ENCODE measurements at regions not wholly inside any gene's neighbourhood (a gene's known extent, or its start where the extent isn't known, plus 50 kb on each side); places are given as distances from the start of the nearest gene placed in this dataset.

DNA sequence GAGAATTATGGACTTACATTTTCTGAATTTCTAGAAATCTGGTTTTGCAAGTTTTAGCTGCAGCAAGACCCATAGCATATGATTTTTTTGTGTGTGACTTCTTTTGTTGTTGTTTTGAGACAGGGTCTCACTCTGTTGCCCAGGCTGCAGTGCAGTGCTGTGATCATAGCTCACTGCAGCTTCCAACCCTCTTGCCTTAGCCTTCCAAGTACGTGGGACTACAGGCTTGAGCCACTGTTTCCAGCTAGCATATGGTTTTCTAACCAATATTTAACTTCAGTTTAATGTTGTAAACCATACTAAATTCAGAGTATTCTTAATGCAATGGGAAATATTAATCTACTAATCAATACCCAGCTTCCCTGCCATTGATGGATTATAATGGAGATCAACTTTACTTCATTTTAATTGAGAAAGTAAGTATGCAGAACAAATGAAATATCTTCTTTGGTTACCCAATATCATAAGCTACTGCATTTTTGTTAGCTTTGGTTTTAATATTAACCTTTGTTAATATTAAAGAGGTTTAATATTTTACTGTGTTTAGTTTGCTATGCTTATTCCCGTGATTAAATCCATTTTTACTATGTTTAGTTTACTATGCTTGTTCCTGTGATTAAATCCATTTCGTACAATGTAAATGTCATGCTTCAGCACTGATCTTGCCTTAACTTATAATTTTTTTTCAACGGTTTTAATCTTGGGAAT is 273.4 kb upstream of the TMEFF2 start:
- no peaks in the 10 kb centered on the region for H3K4me1 ChIP-seq (ENCODE audit: low read length)
- no peaks in the 10 kb centered on the region for H3K9me2 ChIP-seq (replicated peaks; ENCODE audit: insufficient read depth, low read length)
- peaks cover 9% of the 10 kb centered on the region for H3K9me3 ChIP-seq (ENCODE audit: low read length)
- no peak overlapping the region for H3K27ac ChIP-seq (ENCODE audit: low read length)
- H3K4me3 ChIP-seq (ENCODE audit: low read length), result no peak overlapping the region
- no peak overlapping the region for H3K4me2 ChIP-seq (ENCODE audit: low read depth, low read length, poor library complexity, severe bottlenecking)
- no peak overlapping the region for H3K9ac ChIP-seq (ENCODE audit: low read length)
- no peak overlapping the region for H2AFZ ChIP-seq (ENCODE audit: low read length)
- DNase-seq, result no peak
- H4K20me1 ChIP-seq (ENCODE audit: insufficient read depth, low read depth, low read length), result no peaks in the 10 kb centered on the region
- H3K36me3 ChIP-seq (ENCODE audit: insufficient read depth, low read length), result no peaks in the 10 kb centered on the region
- no peaks in the 10 kb centered on the region for H3K79me2 ChIP-seq (ENCODE audit: low read length)
- H3K27me3 ChIP-seq (ENCODE audit: low read length), result no peaks in the 10 kb centered on the region

DNA sequence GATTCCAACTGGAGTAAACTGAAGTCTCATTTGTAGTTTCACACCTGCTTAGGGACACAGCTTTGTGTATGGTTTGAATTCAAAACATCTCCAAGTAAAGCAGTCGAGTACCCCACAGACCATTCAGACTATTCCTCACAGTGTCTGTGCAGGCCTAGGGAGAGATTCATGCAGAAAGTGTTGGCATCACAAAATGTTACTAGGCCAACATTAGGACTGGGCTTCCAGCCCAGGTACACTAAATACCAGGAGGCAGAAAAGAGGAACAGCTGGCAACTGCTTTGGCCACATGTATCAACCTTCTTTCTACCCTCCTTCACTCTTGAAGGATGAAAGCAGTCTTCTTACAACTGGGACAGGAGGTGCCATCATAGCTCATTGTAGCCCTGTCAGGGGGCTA is 270.4 kb upstream of the TMEFF2 start:
- Histone ChIP-seq H3K79me2 (ENCODE audit: low read length) (no peaks in the 10 kb centered on the region), H3K27me3 (ENCODE audit: low read length) (no peaks in the 10 kb centered on the region), H3K9me3 (ENCODE audit: low read length) (peaks cover 10% of the 10 kb centered on the region), H3K4me2 (ENCODE audit: low read depth, low read length, poor library complexity, severe bottlenecking) (no peak overlapping the region), H3K27ac (ENCODE audit: low read length) (no peak overlapping the region), H3K9me2 (replicated peaks; ENCODE audit: insufficient read depth, low read length) (no peaks in the 10 kb centered on the region), H4K20me1 (ENCODE audit: insufficient read depth, low read depth, low read length) (no peaks in the 10 kb centered on the region), H3K9ac (ENCODE audit: low read length) (no peak overlapping the region), H3K36me3 (ENCODE audit: insufficient read depth, low read length) (no peaks in the 10 kb centered on the region), H3K4me3 (ENCODE audit: low read length) (no peak overlapping the region), H2AFZ (ENCODE audit: low read length) (no peak overlapping the region), H3K4me1 (ENCODE audit: low read length) (no peaks in the 10 kb centered on the region)
- no peak for DNase-seq

DNA sequence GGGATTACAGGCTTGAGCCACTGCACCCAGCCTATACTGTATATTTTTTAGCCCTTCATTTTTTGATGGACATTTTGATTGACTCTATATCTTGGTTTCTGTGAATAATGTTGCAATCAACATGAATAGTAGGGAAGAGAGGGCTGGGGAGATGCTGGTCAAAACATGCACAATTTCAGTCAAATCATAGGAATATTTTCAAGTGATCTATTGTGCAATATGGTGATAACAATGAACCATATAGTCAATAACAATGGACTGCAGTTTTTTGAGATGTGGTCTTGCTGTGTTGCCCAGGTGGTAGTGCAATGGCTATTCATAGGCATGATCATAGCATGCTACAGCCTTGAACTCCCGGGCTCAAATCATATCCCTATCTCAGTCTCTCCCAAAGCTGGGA is 264.7 kb upstream of the TMEFF2 start:
- no peak overlapping the region for H2AFZ ChIP-seq (ENCODE audit: low read length)

DNA sequence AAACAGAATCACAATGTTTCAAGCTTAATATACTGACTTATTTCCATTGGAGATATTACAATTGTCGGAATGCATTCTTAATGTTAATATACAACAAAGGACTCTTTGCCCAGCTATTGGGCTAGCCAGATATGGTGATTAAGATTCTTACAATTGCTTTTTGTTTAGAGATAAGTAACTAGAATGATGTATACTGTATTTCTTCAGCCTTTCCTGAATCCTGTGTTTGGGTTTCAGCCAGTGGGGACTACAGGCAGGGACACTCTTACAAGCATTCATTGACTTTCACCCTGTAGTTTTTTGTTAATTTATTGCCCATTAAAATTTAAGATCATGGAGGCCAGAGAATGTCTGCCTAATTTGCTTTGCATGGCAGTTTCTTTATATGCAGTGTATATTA is 254.1 kb upstream of the TMEFF2 start:
- H3K4me2 ChIP-seq (ENCODE audit: low read depth, low read length, poor library complexity, severe bottlenecking), result no peak overlapping the region
- no peaks in the 10 kb centered on the region for H3K4me1 ChIP-seq (ENCODE audit: low read length)
- no peak overlapping the region for H3K4me3 ChIP-seq (ENCODE audit: low read length)
- H3K9me2 ChIP-seq (replicated peaks; ENCODE audit: insufficient read depth, low read length), result 0 out of 2 replicates have a peak, but pooled peaks cover 3% of the 10 kb centered on the region
- no peak overlapping the region for H3K9ac ChIP-seq (ENCODE audit: low read length)
- peaks cover 6% of the 10 kb centered on the region for H3K9me3 ChIP-seq (ENCODE audit: low read length)
- no peaks in the 10 kb centered on the region for H3K36me3 ChIP-seq (ENCODE audit: insufficient read depth, low read length)
- H3K79me2 ChIP-seq (ENCODE audit: low read length), result no peaks in the 10 kb centered on the region
- H3K27ac ChIP-seq (ENCODE audit: low read length), result no peak overlapping the region
- no peaks in the 10 kb centered on the region for H3K27me3 ChIP-seq (ENCODE audit: low read length)
- no peak for DNase-seq
- H4K20me1 ChIP-seq (ENCODE audit: insufficient read depth, low read depth, low read length), result no peaks in the 10 kb centered on the region
- no peak overlapping the region for H2AFZ ChIP-seq (ENCODE audit: low read length)

More for the DNA sequence above, 264.7 kb upstream of the TMEFF2 start:
- Histone ChIP-seq H3K9me2 (replicated peaks; ENCODE audit: insufficient read depth, low read length) (no peaks in the 10 kb centered on the region), H3K27me3 (ENCODE audit: low read length) (no peaks in the 10 kb centered on the region), H3K79me2 (ENCODE audit: low read length) (no peaks in the 10 kb centered on the region), H3K9me3 (ENCODE audit: low read length) (peaks cover 18% of the 10 kb centered on the region), H3K4me1 (ENCODE audit: low read length) (no peaks in the 10 kb centered on the region), H3K9ac (ENCODE audit: low read length) (no peak overlapping the region), H3K36me3 (ENCODE audit: insufficient read depth, low read length) (no peaks in the 10 kb centered on the region), H3K27ac (ENCODE audit: low read length) (no peak overlapping the region), H3K4me2 (ENCODE audit: low read depth, low read length, poor library complexity, severe bottlenecking) (no peak overlapping the region), H4K20me1 (ENCODE audit: insufficient read depth, low read depth, low read length) (no peaks in the 10 kb centered on the region), H3K4me3 (ENCODE audit: low read length) (no peak overlapping the region)
- DNase-seq, result no peak

DNA sequence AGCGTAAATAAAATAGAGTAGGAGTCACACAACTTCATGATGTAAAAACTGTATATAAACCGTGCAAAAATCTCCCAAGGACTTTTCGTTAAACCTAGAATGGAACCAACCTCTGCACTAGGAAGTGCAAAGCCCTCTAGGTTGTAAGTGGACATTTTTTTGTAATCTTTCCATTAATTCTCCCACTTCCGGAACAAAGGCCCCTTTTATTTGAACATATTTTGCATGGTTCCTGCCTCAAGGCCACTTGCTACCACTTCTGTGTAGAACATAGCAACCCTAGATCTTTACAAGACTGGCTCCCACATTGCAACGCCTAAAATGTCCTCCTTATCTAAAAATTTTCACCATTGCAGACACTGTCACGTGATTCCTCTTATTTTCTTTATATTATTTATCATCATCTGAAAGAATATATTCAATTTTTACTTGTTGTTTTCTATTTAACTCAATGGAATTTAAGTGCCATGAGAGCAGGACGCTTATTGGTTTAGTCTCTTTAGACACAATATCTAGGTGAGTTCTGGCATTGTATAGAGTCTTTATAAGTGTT is 249.6 kb upstream of the TMEFF2 start:
- H3K4me3 ChIP-seq (ENCODE audit: low read length), result no peak overlapping the region

DNA sequence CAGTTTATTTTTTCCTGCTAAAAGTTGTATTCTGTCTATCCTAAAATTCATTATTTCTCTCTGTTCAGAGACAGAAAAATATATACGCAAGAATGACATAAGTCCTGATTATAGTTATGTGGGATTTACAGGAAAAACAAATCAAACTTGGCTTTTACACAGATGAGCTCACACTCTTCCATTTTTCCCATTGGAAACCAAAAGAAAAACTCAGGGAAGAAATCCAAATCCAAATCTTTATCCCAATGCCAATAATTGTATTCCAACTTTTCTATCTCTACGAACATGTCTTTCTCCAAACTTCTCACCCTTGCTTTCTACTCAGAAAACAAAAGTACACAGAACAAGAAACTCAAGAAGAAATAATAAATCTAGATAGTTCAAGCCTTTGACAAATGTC is 249.1 kb upstream of the TMEFF2 start:
- Histone ChIP-seq H3K36me3 (ENCODE audit: insufficient read depth, low read length) (no peaks in the 10 kb centered on the region), H3K9me3 (ENCODE audit: low read length) (peaks cover 11% of the 10 kb centered on the region), H3K4me1 (ENCODE audit: low read length) (no peaks in the 10 kb centered on the region), H3K4me3 (ENCODE audit: low read length) (no peak overlapping the region), H3K27ac (ENCODE audit: low read length) (no peak overlapping the region), H3K27me3 (ENCODE audit: low read length) (no peaks in the 10 kb centered on the region), H3K4me2 (ENCODE audit: low read depth, low read length, poor library complexity, severe bottlenecking) (no peak overlapping the region), H4K20me1 (ENCODE audit: insufficient read depth, low read depth, low read length) (no peaks in the 10 kb centered on the region), H3K9ac (ENCODE audit: low read length) (no peak overlapping the region), H3K79me2 (ENCODE audit: low read length) (no peaks in the 10 kb centered on the region), H2AFZ (ENCODE audit: low read length) (no peak overlapping the region), H3K9me2 (replicated peaks; ENCODE audit: insufficient read depth, low read length) (0 out of 2 replicates have a peak, but pooled peaks cover 3% of the 10 kb centered on the region)
- no peak for DNase-seq

More for the DNA sequence above, 249.6 kb upstream of the TMEFF2 start:
- Histone ChIP-seq H4K20me1 (ENCODE audit: insufficient read depth, low read depth, low read length) (no peaks in the 10 kb centered on the region), H3K79me2 (ENCODE audit: low read length) (no peaks in the 10 kb centered on the region), H3K27me3 (ENCODE audit: low read length) (no peaks in the 10 kb centered on the region), H3K9me3 (ENCODE audit: low read length) (peaks cover 11% of the 10 kb centered on the region), H3K9me2 (replicated peaks; ENCODE audit: insufficient read depth, low read length) (0 out of 2 replicates have a peak, but pooled peaks cover 3% of the 10 kb centered on the region), H3K4me2 (ENCODE audit: low read depth, low read length, poor library complexity, severe bottlenecking) (no peak overlapping the region), H3K4me1 (ENCODE audit: low read length) (no peaks in the 10 kb centered on the region), H2AFZ (ENCODE audit: low read length) (no peak overlapping the region), H3K9ac (ENCODE audit: low read length) (no peak overlapping the region), H3K27ac (ENCODE audit: low read length) (no peak overlapping the region), H3K36me3 (ENCODE audit: insufficient read depth, low read length) (no peaks in the 10 kb centered on the region)
- no peak for DNase-seq

DNA sequence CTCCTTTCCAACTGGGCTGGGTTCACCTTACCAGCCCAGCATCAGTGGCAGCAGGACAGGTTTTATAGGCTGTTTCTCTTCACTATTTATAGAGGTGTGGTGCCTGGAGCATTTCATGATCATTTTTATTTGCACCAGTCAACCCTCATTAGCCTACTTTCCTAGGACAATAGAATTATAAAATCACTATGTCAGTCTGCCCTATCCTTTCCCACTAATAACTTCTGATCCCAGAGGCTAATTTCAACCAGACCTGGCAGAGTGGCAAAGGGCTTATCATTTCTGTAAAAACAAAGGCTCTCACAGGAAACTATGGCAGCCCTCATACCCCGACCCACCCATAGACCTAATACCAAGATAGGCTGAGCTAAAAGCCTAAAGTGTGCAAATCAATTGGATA is 243.5 kb upstream of the TMEFF2 start:
- peaks cover 17% of the 10 kb centered on the region; the same call in 1 of the 2 replicates for H3K9me3 ChIP-seq (ENCODE audit: low read length)
- H3K4me1 ChIP-seq (ENCODE audit: low read length), result no peaks in the 10 kb centered on the region
- H3K27ac ChIP-seq (ENCODE audit: low read length), result no peak overlapping the region
- H3K4me3 ChIP-seq (ENCODE audit: low read length), result no peak overlapping the region
- H4K20me1 ChIP-seq (ENCODE audit: insufficient read depth, low read depth, low read length), result no peaks in the 10 kb centered on the region
- no peaks in the 10 kb centered on the region; the same call in 1 of the 2 replicates for H3K9me2 ChIP-seq (replicated peaks; ENCODE audit: insufficient read depth, low read length)
- H3K4me2 ChIP-seq (ENCODE audit: low read depth, low read length, poor library complexity, severe bottlenecking), result no peak overlapping the region
- H3K9ac ChIP-seq (ENCODE audit: low read length), result no peak overlapping the region
- no peaks in the 10 kb centered on the region for H3K36me3 ChIP-seq (ENCODE audit: insufficient read depth, low read length)
- no peak overlapping the region for H2AFZ ChIP-seq (ENCODE audit: low read length)
- H3K27me3 ChIP-seq (ENCODE audit: low read length), result no peaks in the 10 kb centered on the region
- no peaks in the 10 kb centered on the region for H3K79me2 ChIP-seq (ENCODE audit: low read length)
- DNase-seq, result no peak

DNA sequence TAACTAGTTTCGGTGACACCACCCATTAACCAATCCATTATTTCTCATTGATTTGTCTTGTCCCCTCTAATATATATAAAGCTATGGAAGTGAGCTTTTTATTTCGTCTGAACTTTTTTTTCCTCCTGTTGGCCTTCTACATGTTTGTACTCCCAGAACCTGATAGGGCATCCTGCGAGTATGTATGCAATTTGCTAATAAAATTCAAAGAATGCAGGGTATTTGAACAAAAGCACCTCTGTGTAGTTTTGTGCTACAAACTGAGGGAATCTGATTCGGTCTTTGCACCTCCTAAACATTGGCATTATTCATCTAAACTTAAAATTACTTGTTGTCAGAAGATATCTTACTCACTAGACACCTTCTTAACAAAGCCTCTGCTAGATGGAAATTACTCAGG is 242.9 kb upstream of the TMEFF2 start:
- H3K4me1 ChIP-seq (ENCODE audit: low read length), result no peaks in the 10 kb centered on the region
- H4K20me1 ChIP-seq (ENCODE audit: insufficient read depth, low read depth, low read length), result no peaks in the 10 kb centered on the region
- H3K27me3 ChIP-seq (ENCODE audit: low read length), result no peaks in the 10 kb centered on the region
- peaks cover 17% of the 10 kb centered on the region; the same call in 1 of the 2 replicates for H3K9me3 ChIP-seq (ENCODE audit: low read length)
- H3K4me3 ChIP-seq (ENCODE audit: low read length), result no peak overlapping the region
- H3K36me3 ChIP-seq (ENCODE audit: insufficient read depth, low read length), result no peaks in the 10 kb centered on the region
- no peaks in the 10 kb centered on the region for H3K79me2 ChIP-seq (ENCODE audit: low read length)
- no peak overlapping the region for H3K27ac ChIP-seq (ENCODE audit: low read length)
- H3K9ac ChIP-seq (ENCODE audit: low read length), result no peak overlapping the region
- no peak overlapping the region for H3K4me2 ChIP-seq (ENCODE audit: low read depth, low read length, poor library complexity, severe bottlenecking)
- no peak overlapping the region for H2AFZ ChIP-seq (ENCODE audit: low read length)
- H3K9me2 ChIP-seq (replicated peaks; ENCODE audit: insufficient read depth, low read length), result no peaks in the 10 kb centered on the region; the same call in 1 of the 2 replicates
- no peak for DNase-seq

Measured in Karpas-422 (cell line).